ENCODE measurements at regions not wholly inside any gene's neighbourhood (a gene's known extent, or its start where the extent isn't known, plus 50 kb on each side); places are given as distances from the start of the nearest gene placed in this dataset.
"Not testable (repeated sequence)": the region's sequence is repeated elsewhere in the genome, so short reads cannot be mapped to it uniquely, and the experiment has no call there.

DNA sequence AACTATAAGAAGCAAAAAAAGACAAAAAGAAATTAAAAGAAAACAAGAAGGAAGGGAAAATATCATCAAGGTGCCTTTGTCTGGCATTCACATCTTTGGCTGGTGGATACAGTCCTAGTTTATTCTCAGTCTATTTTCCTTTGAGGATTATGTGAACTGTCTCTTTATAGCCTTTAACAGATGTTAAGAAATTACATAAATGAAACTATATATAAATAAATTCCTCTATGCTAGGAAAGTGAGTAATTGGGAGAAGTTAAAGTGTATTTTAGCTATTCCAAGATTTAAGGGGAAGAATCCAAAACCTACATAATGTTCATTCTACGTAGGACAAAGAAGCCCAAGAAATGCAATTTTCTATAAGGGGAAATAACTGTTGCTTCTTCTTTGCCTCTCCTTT, 316.3 kb downstream of the ADAMTS20 start:
- Histone ChIP-seq H3K27me3 (ENCODE audit: low read length) (no peaks in the 10 kb centered on the region), H3K9me3 (ENCODE audit: low read length) (no peaks in the 10 kb centered on the region), H3K9ac (ENCODE audit: low read length) (no peak overlapping the region), H3K9me2 (replicated peaks; ENCODE audit: low read length) (no peaks in the 10 kb centered on the region), H3K27ac (ENCODE audit: low read length) (no peak overlapping the region), H3F3A (ENCODE audit: low read length, unreplicated experiment) (no peaks in the 10 kb centered on the region), H3K4me2 (ENCODE audit: low read length) (no peak overlapping the region), H3K79me2 (ENCODE audit: low read length) (no peaks in the 10 kb centered on the region), H2AFZ (ENCODE audit: low read length) (no peak overlapping the region), H3K4me3 (ENCODE audit: low read length) (no peak overlapping the region), H4K20me1 (ENCODE audit: low read length) (no peaks in the 10 kb centered on the region), H3K4me1 (ENCODE audit: insufficient read depth, low read length) (no peaks in the 10 kb centered on the region), H3K36me3 (ENCODE audit: low read depth, low read length) (no peaks in the 10 kb centered on the region)
- ChIA-PET CTCF (no interaction called here), POLR2A (ENCODE audit: unreplicated experiment) (no interaction called here)
- DNase-seq = no peak
- intact Hi-C loops (cut with micrococcal nuclease) = no loop called here
- no peak for ATAC-seq
- BruUV-seq (replicated peaks) = no TSS peak
- no peak for TF ChIP-seq EZH2 (IDR thresholded peaks at IDR 0.05; ENCODE audit: low read length, unreplicated experiment)
- no peak for TF ChIP-seq CTCF (conservative IDR thresholded peaks at IDR 0.05; ENCODE audit: low read depth, low read length)
- no peak for TF ChIP-seq EZH2phosphoT487 (IDR thresholded peaks at IDR 0.05; ENCODE audit: borderline replicate concordance, low read length)

- Histone ChIP-seq H4K20me1 (ENCODE audit: low read length) (no peaks in the 10 kb centered on the region), H3K4me3 (ENCODE audit: low read length) (no peak overlapping the region), H2AFZ (ENCODE audit: low read length) (no peak overlapping the region), H3K9me2 (replicated peaks; ENCODE audit: low read length) (no peaks in the 10 kb centered on the region), H3K9me3 (ENCODE audit: low read length) (no peaks in the 10 kb centered on the region), H3K27me3 (ENCODE audit: low read length) (no peaks in the 10 kb centered on the region), H3K36me3 (ENCODE audit: low read depth, low read length) (no peaks in the 10 kb centered on the region), H3K4me1 (ENCODE audit: insufficient read depth, low read length) (no peaks in the 10 kb centered on the region), H3K4me2 (ENCODE audit: low read length) (no peak overlapping the region), H3K9ac (ENCODE audit: low read length) (no peak overlapping the region), H3F3A (ENCODE audit: low read length, unreplicated experiment) (no peaks in the 10 kb centered on the region), H3K27ac (ENCODE audit: low read length) (no peak overlapping the region), H3K79me2 (ENCODE audit: low read length) (no peaks in the 10 kb centered on the region)
- BruUV-seq (replicated peaks) = no TSS peak
- ATAC-seq = no peak
- TF ChIP-seq CTCF (conservative IDR thresholded peaks at IDR 0.05; ENCODE audit: low read depth, low read length) (no peak), EZH2 (IDR thresholded peaks at IDR 0.05; ENCODE audit: low read length, unreplicated experiment) (no peak), EZH2phosphoT487 (IDR thresholded peaks at IDR 0.05; ENCODE audit: borderline replicate concordance, low read length) (no peak)
- ChIA-PET POLR2A (ENCODE audit: unreplicated experiment) (no interaction called here), CTCF (no interaction called here)
- DNase-seq = no peak
- intact Hi-C loops (cut with micrococcal nuclease) = no loop called here
Observed at GRCh38 chr12:43233861-43234260, 318.1 kb downstream of the ADAMTS20 start.

DNA sequence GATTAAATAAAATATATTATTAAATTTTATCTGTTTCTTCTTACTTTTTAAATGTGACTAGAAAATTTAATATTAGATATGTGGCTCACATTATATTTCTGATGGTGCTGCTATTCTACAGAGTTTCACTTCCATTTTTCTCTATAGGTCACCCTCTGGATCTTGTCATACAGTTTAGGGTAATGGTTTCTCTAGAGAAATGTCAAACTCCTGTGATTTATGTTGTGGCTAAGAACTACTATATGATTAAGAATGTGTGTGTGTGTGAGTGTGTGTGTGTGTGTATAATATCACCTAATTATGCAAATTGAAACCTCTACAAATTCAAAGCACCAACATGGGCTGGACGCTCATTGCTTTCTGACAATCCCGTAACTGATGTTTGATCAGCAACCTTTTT, 325.9 kb downstream of the ADAMTS20 start:
- Histone ChIP-seq H3K9ac (ENCODE audit: low read length) (no peak overlapping the region), H4K20me1 (ENCODE audit: low read length) (no peaks in the 10 kb centered on the region), H3K79me2 (ENCODE audit: low read length) (no peaks in the 10 kb centered on the region), H3K9me2 (replicated peaks; ENCODE audit: low read length) (no peaks in the 10 kb centered on the region), H3K4me3 (ENCODE audit: low read length) (no peak overlapping the region), H3F3A (ENCODE audit: low read length, unreplicated experiment) (no peaks in the 10 kb centered on the region), H3K4me1 (ENCODE audit: insufficient read depth, low read length) (no peaks in the 10 kb centered on the region), H3K36me3 (ENCODE audit: low read depth, low read length) (no peaks in the 10 kb centered on the region), H2AFZ (ENCODE audit: low read length) (0 out of 2 replicates have a peak overlapping the region, but pooled peaks have one; percentile 26), H3K27me3 (ENCODE audit: low read length) (no peaks in the 10 kb centered on the region), H3K27ac (ENCODE audit: low read length) (no peak overlapping the region), H3K4me2 (ENCODE audit: low read length) (no peak overlapping the region), H3K9me3 (ENCODE audit: low read length) (no peaks in the 10 kb centered on the region)
- TF ChIP-seq EZH2phosphoT487 (IDR thresholded peaks at IDR 0.05; ENCODE audit: borderline replicate concordance, low read length) (no peak), EZH2 (IDR thresholded peaks at IDR 0.05; ENCODE audit: low read length, unreplicated experiment) (no peak), CTCF (conservative IDR thresholded peaks at IDR 0.05; ENCODE audit: low read depth, low read length) (no peak)
- DNase-seq (no peak), ATAC-seq (no peak)
- ChIA-PET POLR2A (ENCODE audit: unreplicated experiment) (no interaction called here), CTCF (no interaction called here)
- intact Hi-C loops (cut with micrococcal nuclease) = no loop called here
- no TSS peak for BruUV-seq (replicated peaks)

- H3K9ac ChIP-seq (ENCODE audit: low read length); H3K9me3 ChIP-seq (ENCODE audit: low read length); intact Hi-C loops (cut with micrococcal nuclease); CTCF ChIA-PET; H3F3A ChIP-seq (ENCODE audit: low read length, unreplicated experiment); H3K4me2 ChIP-seq (ENCODE audit: low read length); H3K36me3 ChIP-seq (ENCODE audit: low read depth, low read length); DNase-seq; ATAC-seq; H3K9me2 ChIP-seq (replicated peaks; ENCODE audit: low read length); H4K20me1 ChIP-seq (ENCODE audit: low read length); H3K79me2 ChIP-seq (ENCODE audit: low read length); H2AFZ ChIP-seq (ENCODE audit: low read length); H3K27ac ChIP-seq (ENCODE audit: low read length); H3K4me1 ChIP-seq (ENCODE audit: insufficient read depth, low read length); POLR2A ChIA-PET (ENCODE audit: unreplicated experiment); H3K27me3 ChIP-seq (ENCODE audit: low read length); BruUV-seq (replicated peaks); H3K4me3 ChIP-seq (ENCODE audit: low read length): not testable (repeated sequence)
Observed at GRCh38 chr12:43224190-43224805, 327.7 kb downstream of the ADAMTS20 start.

Measured in PC-3 (cell line).